ENCODE measurements at regions not wholly inside any gene's neighbourhood (a gene's known extent, or its start where the extent isn't known, plus 50 kb on each side); places are given as distances from the start of the nearest gene placed in this dataset.

DNA sequence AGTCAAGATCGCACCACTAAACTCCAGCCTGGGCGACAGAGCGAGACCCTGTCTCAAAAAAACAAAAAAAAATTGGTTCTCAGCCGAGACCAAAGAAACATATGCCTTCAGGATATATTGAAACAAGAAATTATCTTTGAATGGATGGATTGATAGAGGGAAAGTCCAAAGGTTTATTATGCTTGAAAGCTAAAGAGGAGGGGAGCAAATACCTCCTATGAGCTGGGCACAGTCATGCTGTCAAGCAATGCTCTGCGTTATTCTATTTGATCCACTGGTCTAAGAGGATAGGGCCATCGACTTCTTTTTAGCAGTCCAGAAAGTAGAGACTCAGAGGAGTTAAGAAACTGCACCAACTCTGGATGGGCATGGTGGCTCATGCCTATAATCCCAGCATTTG is 85.9 kb upstream of the SLC34A2 start:
- H3K27ac ChIP-seq = no peak overlapping the region
- H3K4me3 ChIP-seq = no peak overlapping the region
- no peak for DNase-seq (ENCODE audit: low read depth in 1 of 2, low spot score in 2 of 2)
- H3K9me3 ChIP-seq (replicated peaks) = no peaks in the 10 kb centered on the region
- H3K4me1 ChIP-seq (replicated peaks) = no peaks in the 10 kb centered on the region
- H3K36me3 ChIP-seq = no peaks in the 10 kb centered on the region
- H3K27me3 ChIP-seq (replicated peaks) = no peaks in the 10 kb centered on the region

DNA sequence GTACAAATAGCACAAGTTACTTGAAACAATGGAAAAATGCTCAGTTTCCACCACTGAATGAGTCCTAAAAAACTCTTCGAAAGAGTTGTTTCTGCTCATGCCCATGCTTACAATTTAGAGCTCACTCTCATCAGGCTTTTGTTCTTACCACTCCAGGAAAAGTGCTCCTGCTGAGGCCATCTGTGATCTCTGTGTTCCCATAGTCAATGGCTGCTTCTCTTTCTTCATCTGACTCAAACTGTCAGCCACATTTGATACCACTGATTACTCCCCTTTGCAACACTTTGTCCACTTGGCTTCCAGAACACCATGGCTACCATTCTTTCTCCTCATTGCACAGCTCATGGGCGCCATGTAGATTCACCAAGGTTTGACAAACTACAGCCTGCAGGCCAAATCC is 80.0 kb upstream of the SLC34A2 start:
- no peaks in the 10 kb centered on the region for H3K36me3 ChIP-seq
- no peaks in the 10 kb centered on the region for H3K27me3 ChIP-seq (replicated peaks)
- H3K4me3 ChIP-seq = no peak overlapping the region
- no peaks in the 10 kb centered on the region for H3K4me1 ChIP-seq (replicated peaks)
- H3K9me3 ChIP-seq (replicated peaks) = no peaks in the 10 kb centered on the region
- DNase-seq (ENCODE audit: low read depth in 1 of 2, low spot score in 2 of 2) = no peak
- H3K27ac ChIP-seq = no peak overlapping the region

DNA sequence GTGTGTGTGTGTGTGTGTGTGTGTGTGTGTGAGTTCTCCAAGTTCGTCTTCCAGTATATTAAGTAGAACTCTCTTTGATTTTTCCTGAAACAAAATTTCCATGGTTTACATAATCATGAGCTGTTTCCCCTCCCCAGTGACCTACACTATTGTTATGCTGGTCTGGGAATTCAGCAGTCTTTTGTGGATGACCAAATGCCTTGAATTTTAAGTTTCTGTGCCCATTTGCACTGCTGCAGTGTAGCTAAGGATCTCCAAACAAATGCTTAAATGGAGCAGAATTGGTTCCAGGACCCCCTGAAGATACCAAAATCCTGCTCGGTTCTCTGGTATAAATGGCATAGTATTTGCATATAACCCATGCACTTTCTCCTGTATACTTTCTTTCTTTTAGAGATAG is 77.2 kb upstream of the SLC34A2 start:
- no peaks in the 10 kb centered on the region for H3K4me1 ChIP-seq (replicated peaks)
- no peaks in the 10 kb centered on the region for H3K9me3 ChIP-seq (replicated peaks)
- DNase-seq (ENCODE audit: low read depth in 1 of 2, low spot score in 2 of 2) = no peak
- H3K4me3 ChIP-seq = no peak overlapping the region
- H3K27ac ChIP-seq = no peak overlapping the region
- H3K27me3 ChIP-seq (replicated peaks) = no peaks in the 10 kb centered on the region
- H3K36me3 ChIP-seq = no peaks in the 10 kb centered on the region

DNA sequence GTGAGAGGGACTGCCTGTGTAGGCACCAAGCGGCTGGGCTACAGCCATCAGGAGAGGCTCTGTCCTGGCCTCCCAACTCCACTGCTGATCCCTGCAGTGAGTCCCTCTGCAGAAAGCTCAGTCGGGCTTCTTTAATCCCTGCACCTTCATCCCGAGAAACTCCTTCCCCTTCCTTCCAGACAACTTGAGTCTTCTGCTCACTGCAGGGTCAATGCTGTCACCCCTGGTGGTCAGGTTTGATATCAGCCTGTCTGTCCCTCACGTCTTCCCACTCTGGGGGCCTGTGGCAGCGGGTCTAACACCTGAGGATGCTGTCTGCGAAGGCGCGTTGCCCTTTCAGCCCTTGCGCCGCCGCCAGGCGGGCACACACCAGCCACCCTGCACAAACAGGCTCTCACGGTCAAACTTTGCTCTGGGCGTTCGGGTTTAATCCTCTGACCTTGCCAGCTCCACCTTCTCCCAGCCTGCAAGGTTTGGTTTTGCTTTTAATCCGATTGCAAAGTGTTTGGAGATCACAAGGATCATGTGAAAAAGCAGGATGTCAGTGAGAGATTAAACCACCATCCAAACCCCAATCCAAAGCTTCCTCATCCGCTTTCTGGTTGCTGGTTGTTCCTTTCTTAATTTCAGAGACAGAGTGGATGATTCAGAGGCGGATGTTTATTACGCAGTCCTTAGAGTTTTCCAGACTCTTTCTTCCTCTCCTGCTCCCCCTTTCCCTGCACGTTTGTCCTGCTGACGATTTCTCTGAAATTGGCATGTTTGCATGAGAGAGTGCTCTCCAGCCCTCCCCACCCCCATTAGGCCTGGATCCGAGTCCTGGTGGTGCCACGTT is 74.8 kb upstream of the SLC34A2 start:
- DNase-seq (ENCODE audit: low read depth in 1 of 2, low spot score in 2 of 2) = no peak
- H3K4me1 ChIP-seq (replicated peaks) = no peaks in the 10 kb centered on the region

DNA sequence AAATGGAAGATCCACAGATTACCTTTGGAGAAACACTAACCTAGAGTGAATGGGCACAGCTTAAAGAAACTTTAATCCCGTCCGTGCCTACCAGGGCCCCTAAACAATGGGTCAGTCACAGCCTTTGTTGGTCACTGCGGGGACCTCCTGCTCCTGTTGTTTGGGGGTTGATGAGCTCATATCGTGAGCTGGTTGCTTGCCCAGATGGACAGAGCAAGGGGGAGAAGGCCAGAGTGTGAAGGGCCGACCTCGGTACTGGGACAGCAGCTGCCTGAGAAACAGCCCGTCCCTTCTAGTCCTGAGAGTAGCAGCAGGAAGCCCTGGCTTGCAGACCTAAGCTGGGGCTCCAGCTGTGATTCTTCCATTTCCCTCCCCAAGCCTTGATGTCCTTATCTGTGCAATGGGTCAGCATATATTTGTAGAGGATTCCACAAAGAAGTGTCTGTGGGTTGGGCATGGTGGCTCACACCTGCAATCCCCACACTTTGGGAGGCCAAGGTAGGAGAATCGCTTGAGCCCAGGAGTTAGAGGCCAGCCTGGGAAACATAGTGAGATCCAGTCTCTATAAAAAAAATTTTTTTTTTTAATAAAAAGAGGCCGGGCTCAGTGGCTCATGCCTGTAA is 69.6 kb upstream of the SLC34A2 start:
- Histone ChIP-seq H3K4me1 (replicated peaks) (no peaks in the 10 kb centered on the region), H3K27ac (no peak overlapping the region), H3K27me3 (replicated peaks) (no peaks in the 10 kb centered on the region), H3K4me3 (no peak overlapping the region), H3K36me3 (no peaks in the 10 kb centered on the region), H3K9me3 (replicated peaks) (no peaks in the 10 kb centered on the region)
- no peak for DNase-seq (ENCODE audit: low read depth in 1 of 2, low spot score in 2 of 2)

More for the DNA sequence above, 74.8 kb upstream of the SLC34A2 start:
- no peak overlapping the region for H3K4me3 ChIP-seq
- no peaks in the 10 kb centered on the region for H3K9me3 ChIP-seq (replicated peaks)
- H3K36me3 ChIP-seq = no peaks in the 10 kb centered on the region
- H3K27ac ChIP-seq = no peak overlapping the region
- H3K27me3 ChIP-seq (replicated peaks) = no peaks in the 10 kb centered on the region

DNA sequence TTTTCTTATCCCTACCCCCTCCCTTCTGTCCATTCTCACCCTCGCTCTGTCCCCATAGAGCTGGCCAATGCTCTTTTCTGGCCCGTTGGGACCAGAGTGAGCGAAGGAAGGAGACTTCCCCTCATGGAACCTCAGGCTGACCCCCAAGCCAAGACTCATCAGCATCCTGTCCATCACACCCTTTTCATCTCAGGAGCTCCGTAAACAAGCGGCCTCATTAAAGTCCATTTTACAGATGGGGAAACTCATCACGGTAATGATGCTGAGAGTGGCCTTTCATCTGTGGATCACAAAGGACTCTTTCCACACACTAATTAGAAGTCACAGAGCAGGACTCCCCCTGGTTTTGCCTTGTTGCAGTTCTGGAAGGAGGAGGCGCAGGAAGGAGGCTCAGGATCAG is 67.4 kb upstream of the SLC34A2 start:
- Histone ChIP-seq H3K9me3 (replicated peaks) (no peaks in the 10 kb centered on the region), H3K4me1 (replicated peaks) (no peaks in the 10 kb centered on the region), H3K4me3 (no peak overlapping the region), H3K27me3 (replicated peaks) (no peaks in the 10 kb centered on the region), H3K36me3 (no peaks in the 10 kb centered on the region), H3K27ac (no peak overlapping the region)
- no peak for DNase-seq (ENCODE audit: low read depth in 1 of 2, low spot score in 2 of 2)

DNA sequence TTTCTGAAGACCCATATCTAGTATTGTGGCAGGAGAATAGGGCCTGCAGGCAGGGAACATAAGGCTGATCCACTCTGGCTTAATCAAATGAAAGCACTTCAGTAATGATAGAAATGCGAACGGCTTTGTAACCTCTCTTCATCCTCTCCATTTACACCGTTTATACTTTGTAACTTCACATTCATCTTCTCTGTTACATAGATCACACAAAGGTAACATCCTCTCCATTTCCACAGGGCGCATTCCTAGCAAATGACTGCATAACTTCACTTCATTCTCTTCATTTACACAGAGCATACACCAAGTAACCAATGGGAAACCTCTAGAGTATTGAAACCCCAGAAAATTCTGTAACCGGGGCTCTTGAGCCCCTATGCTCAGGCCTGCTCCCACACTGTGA is 65.5 kb upstream of the SLC34A2 start:
- H3K36me3 ChIP-seq = no peaks in the 10 kb centered on the region
- no peaks in the 10 kb centered on the region for H3K27me3 ChIP-seq (replicated peaks)
- H3K4me3 ChIP-seq = no peak overlapping the region
- H3K27ac ChIP-seq = no peak overlapping the region
- no peaks in the 10 kb centered on the region for H3K9me3 ChIP-seq (replicated peaks)
- DNase-seq (ENCODE audit: low read depth in 1 of 2, low spot score in 2 of 2) = no peak
- H3K4me1 ChIP-seq (replicated peaks) = no peaks in the 10 kb centered on the region

DNA sequence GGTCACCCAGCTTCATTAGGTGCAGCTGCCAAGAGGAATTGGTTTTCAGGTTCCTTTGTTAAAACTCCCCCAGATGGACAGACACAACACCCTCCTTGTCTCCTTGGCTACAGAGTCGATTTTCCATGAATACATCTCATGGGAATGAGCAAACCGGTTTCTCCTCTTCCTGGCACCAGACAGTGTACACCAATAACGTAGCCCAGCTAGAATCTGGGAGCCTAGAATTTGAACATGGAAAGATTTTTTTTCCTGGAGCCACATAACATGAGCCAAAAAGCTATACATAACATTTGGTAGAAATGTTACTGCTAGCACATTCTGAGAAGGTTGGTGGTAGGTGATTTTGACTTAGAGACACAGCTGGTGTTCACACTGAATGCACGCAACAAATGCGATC is 62.9 kb upstream of the SLC34A2 start:
- Histone ChIP-seq H3K4me3 (no peak overlapping the region), H3K4me1 (replicated peaks) (no peaks in the 10 kb centered on the region), H3K27me3 (replicated peaks) (no peaks in the 10 kb centered on the region), H3K9me3 (replicated peaks) (no peaks in the 10 kb centered on the region), H3K27ac (no peak overlapping the region), H3K36me3 (no peaks in the 10 kb centered on the region)
- no peak for DNase-seq (ENCODE audit: low read depth in 1 of 2, low spot score in 2 of 2)
